Karpas-422 (cell line): ENCODE measurements at regions not wholly inside any gene's neighbourhood (a gene's known extent, or its start where the extent isn't known, plus 50 kb on each side); places are given as distances from the start of the nearest gene placed in this dataset.

ENCODE experiments used
- DNase-seq: peaks from one replicate; pipeline ENCODE4 v3.0.0-alpha.2; 2015
- H2AFZ ChIP-seq: fragments of 200-600 bp; sonication (generic); 2 replicates; pipeline ENCODE4 v1.6.1; 2014; ENCODE audit warnings: antibody characterized with exemption, low read length, mixed read lengths
- H3K27ac ChIP-seq: fragments of 200-600 bp; sonication (generic); 2 replicates; pipeline ENCODE4 v1.5.1; 2014; ENCODE audit warnings: mild to moderate bottlenecking, low read length, moderate library complexity
- H3K27me3 ChIP-seq: fragments of 200-600 bp; sonication (generic); 2 replicates; pipeline ENCODE4 v1.6.1; 2014; ENCODE audit warnings: low read length, mixed read lengths
- H3K36me3 ChIP-seq: fragments of 200-600 bp; sonication (generic); 2 replicates; pipeline ENCODE4 v1.6.1; 2014; ENCODE audit warnings: low read length, mixed read lengths; ENCODE audit not compliant: insufficient read depth
- H3K4me1 ChIP-seq: fragments of 200-600 bp; sonication (generic); 2 replicates; pipeline ENCODE4 v1.6.1; 2014; ENCODE audit warnings: mild to moderate bottlenecking, low read length, mixed read lengths
- H3K4me2 ChIP-seq: fragments of 200-600 bp; sonication (generic); 2 replicates; pipeline ENCODE4 v1.6.1; 2014; ENCODE audit warnings: low read length, low read depth, mild to moderate bottlenecking; ENCODE audit not compliant: poor library complexity, severe bottlenecking
- H3K4me3 ChIP-seq: fragments of 200-600 bp; sonication (generic); 2 replicates; pipeline ENCODE4 v1.5.1; 2014; ENCODE audit warnings: mild to moderate bottlenecking, antibody characterized with exemption, low read length, mixed read lengths
- H3K79me2 ChIP-seq: fragments of 200-600 bp; sonication (generic); 2 replicates; pipeline ENCODE4 v1.6.1; 2014; ENCODE audit warnings: mild to moderate bottlenecking, low read length, mixed read lengths
- H3K9ac ChIP-seq: fragments of 200-600 bp; sonication (generic); 2 replicates; pipeline ENCODE4 v1.6.0; 2014; ENCODE audit warnings: low read length
- H3K9me2 ChIP-seq: fragments of 200-600 bp; sonication (generic), shearing (Covaris generic); replicated peaks from 2 replicates; pipeline ENCODE4 v1.6.0; 2014; ENCODE audit warnings: mild to moderate bottlenecking, low read length, moderate library complexity; ENCODE audit not compliant: insufficient read depth
- H3K9me3 ChIP-seq: fragments of 300-700, 200-600 bp; sonication (generic); 2 replicates; pipeline ENCODE4 v1.6.1; 2014; ENCODE audit warnings: low read length, mixed read lengths
- H4K20me1 ChIP-seq: fragments of 200-600 bp; sonication (generic); 2 replicates; pipeline ENCODE4 v1.6.1; 2014; ENCODE audit warnings: mild to moderate bottlenecking, antibody characterized with exemption, low read length, low read depth; ENCODE audit not compliant: insufficient read depth

- H3K4me1 ChIP-seq = no peaks in the 10 kb centered on the region
- no peaks in the 10 kb centered on the region for H3K36me3 ChIP-seq
- H3K27me3 ChIP-seq = no peaks in the 10 kb centered on the region
- H3K9ac ChIP-seq = no peak overlapping the region
- no peaks in the 10 kb centered on the region for H3K79me2 ChIP-seq
- no peaks in the 10 kb centered on the region for H3K9me3 ChIP-seq
- no peak overlapping the region for H3K4me2 ChIP-seq
- no peaks in the 10 kb centered on the region for H3K9me2 ChIP-seq
- H3K4me3 ChIP-seq = no peak overlapping the region
- no peak overlapping the region for H3K27ac ChIP-seq
- H2AFZ ChIP-seq = no peak overlapping the region
- no peak for DNase-seq
- H4K20me1 ChIP-seq = no peaks in the 10 kb centered on the region
These were observed 68.6 kb upstream of the FOXA2 start for GRCh38 chr20:22652681-22653588.

DNA sequence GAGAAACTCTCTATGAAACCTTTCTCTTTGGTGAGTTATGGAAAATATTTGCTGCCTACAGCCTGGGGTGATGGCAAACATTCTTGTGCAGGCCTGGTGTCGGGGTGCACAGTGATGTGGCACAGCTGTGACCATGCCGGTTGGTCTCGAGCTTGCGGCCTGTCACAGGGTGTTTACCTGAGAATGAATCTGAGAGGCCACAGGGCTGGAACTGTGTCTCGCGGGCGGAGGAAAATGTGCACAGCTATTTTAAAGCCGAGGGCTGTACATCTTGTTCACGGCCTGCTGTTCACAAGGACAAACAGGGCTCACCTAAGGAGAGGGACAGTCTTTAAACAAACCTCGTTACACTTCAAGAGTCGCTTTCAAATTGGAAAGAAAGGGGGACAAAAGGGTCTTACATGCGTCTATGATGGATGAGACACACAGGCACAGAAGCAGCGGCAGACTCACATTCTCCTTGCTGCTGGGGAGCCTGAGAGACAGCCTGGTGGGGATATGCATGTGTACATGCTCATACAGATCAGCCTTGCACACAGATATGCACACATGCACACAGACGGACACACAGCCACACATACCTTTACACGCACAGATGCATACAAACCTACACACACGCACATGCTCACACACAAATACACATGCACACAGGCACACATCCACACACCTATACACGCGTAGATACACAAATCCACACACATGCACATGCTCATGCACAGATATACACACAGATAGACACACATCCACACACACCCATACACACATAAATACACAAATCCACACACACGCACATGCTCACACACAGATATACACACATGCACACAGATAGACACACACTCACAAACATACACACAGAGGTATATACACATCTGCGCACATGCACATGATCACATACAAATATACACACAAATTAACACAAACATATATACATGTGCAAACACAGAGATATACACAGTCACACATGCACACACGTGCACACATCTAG lies 69.6 kb upstream of the FOXA2 start:
- H3K4me1 ChIP-seq = no peaks in the 10 kb centered on the region
- no peaks in the 10 kb centered on the region for H3K9me2 ChIP-seq
- no peak overlapping the region for H3K9ac ChIP-seq
- no peaks in the 10 kb centered on the region for H3K9me3 ChIP-seq
- H3K27me3 ChIP-seq = no peaks in the 10 kb centered on the region
- no peak overlapping the region for H3K4me3 ChIP-seq
- H3K27ac ChIP-seq = no peak overlapping the region
- no peak overlapping the region for H2AFZ ChIP-seq
- no peaks in the 10 kb centered on the region for H3K79me2 ChIP-seq
- H3K4me2 ChIP-seq = no peak overlapping the region
- no peaks in the 10 kb centered on the region for H3K36me3 ChIP-seq
- no peaks in the 10 kb centered on the region for H4K20me1 ChIP-seq
- no peak for DNase-seq

- no peak overlapping the region for H3K27ac ChIP-seq
- H3K79me2 ChIP-seq = no peaks in the 10 kb centered on the region
- no peak overlapping the region for H3K4me2 ChIP-seq
- no peaks in the 10 kb centered on the region for H3K9me3 ChIP-seq
- H3K27me3 ChIP-seq = no peaks in the 10 kb centered on the region
- no peaks in the 10 kb centered on the region; the same call in 1 of the 2 replicates for H3K4me1 ChIP-seq
- no peak overlapping the region for H2AFZ ChIP-seq
- H3K9ac ChIP-seq = no peak overlapping the region
- H3K9me2 ChIP-seq = no peaks in the 10 kb centered on the region
- H3K36me3 ChIP-seq = no peaks in the 10 kb centered on the region
- H4K20me1 ChIP-seq = no peaks in the 10 kb centered on the region
- DNase-seq = no peak
- no peak overlapping the region for H3K4me3 ChIP-seq
These were observed 79.2 kb upstream of the FOXA2 start for GRCh38 chr20:22663528-22664025.

GRCh38 chr20:22667198-22667597 lies 82.8 kb upstream of the FOXA2 start:
- Histone ChIP-seq H3K4me1 (no peaks in the 10 kb centered on the region; the same call in 1 of the 2 replicates), H3K4me3 (no peak overlapping the region), H3K9me3 (no peaks in the 10 kb centered on the region), H3K27me3 (peaks cover 3% of the 10 kb centered on the region; the same call in 1 of the 2 replicates), H3K79me2 (no peaks in the 10 kb centered on the region), H3K36me3 (no peaks in the 10 kb centered on the region), H2AFZ (no peak overlapping the region), H3K27ac (no peak overlapping the region), H4K20me1 (no peaks in the 10 kb centered on the region), H3K9me2 (no peaks in the 10 kb centered on the region), H3K9ac (no peak overlapping the region), H3K4me2 (no peak overlapping the region)
- no peak for DNase-seq

DNA sequence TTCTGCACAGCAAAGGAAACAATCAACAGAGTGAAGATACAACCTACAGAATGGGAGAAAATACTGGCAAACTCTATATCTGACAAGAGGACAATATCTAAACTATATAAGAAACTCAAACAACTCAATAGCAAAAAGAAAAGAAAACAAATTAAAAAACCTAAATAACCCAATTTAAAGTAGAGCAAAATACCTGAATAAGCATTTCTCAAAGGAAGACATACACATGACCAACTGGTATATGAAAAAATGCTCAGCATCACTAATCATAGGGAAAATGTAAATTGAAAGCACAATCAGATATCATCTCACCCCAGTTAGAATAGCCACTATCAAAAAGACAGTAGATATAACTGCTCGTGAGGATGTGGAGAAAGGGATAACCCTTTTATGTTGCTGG lies 87.8 kb upstream of the FOXA2 start:
- Histone ChIP-seq H3K9me2 (no peaks in the 10 kb centered on the region), H2AFZ (no peak overlapping the region), H3K4me2 (no peak overlapping the region), H3K9ac (no peak overlapping the region), H4K20me1 (no peaks in the 10 kb centered on the region), H3K4me1 (no peaks in the 10 kb centered on the region; the same call in 1 of the 2 replicates), H3K27me3 (peaks cover 3% of the 10 kb centered on the region; the same call in 1 of the 2 replicates), H3K4me3 (no peak overlapping the region), H3K9me3 (no peaks in the 10 kb centered on the region), H3K27ac (no peak overlapping the region), H3K79me2 (no peaks in the 10 kb centered on the region), H3K36me3 (no peaks in the 10 kb centered on the region)
- DNase-seq = no peak

- Histone ChIP-seq H3K4me3 (no peak overlapping the region), H3K27ac (no peak overlapping the region), H3K4me2 (no peak overlapping the region), H3K9me2 (no peaks in the 10 kb centered on the region), H3K9ac (no peak overlapping the region), H2AFZ (no peak overlapping the region; the same call in 1 of the 2 replicates), H3K9me3 (no peaks in the 10 kb centered on the region), H3K79me2 (no peaks in the 10 kb centered on the region), H3K36me3 (no peaks in the 10 kb centered on the region), H4K20me1 (no peaks in the 10 kb centered on the region), H3K4me1 (no peaks in the 10 kb centered on the region; the same call in 1 of the 2 replicates), H3K27me3 (peaks cover 3% of the 10 kb centered on the region; the same call in 1 of the 2 replicates)
- DNase-seq = no peak
These were observed 89.1 kb upstream of the FOXA2 start for GRCh38 chr20:22673467-22673866.

DNA sequence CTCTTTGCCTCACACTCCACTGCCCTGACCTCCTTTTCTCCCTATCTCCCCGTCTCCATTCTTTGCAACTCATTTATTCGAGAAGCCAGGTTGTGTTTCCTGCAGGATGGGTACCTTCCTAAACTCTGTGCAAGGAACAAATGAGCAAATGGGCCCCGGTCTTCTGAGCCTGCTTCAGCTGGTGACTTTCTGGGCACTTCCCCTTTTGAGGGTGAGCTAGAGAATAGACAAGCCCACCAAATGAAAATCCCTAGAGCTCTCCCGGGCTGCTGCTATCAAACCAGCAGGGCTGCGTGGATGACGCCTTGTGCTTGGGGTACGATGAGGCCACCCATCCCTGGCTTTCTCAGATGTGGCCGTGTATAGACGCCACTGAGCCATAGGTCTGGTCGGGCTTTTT lies 91.0 kb upstream of the FOXA2 start:
- H3K9ac ChIP-seq = no peak overlapping the region
- H3K9me2 ChIP-seq = no peaks in the 10 kb centered on the region
- no peaks in the 10 kb centered on the region for H3K27me3 ChIP-seq
- H4K20me1 ChIP-seq = no peaks in the 10 kb centered on the region
- no peak overlapping the region for H2AFZ ChIP-seq
- no peak for DNase-seq
- no peaks in the 10 kb centered on the region for H3K4me1 ChIP-seq
- 0 out of 2 replicates have a peak, but pooled peaks cover 2% of the 10 kb centered on the region for H3K9me3 ChIP-seq
- H3K36me3 ChIP-seq = no peaks in the 10 kb centered on the region
- no peak overlapping the region for H3K27ac ChIP-seq
- H3K79me2 ChIP-seq = no peaks in the 10 kb centered on the region
- no peak overlapping the region for H3K4me2 ChIP-seq
- H3K4me3 ChIP-seq = no peak overlapping the region

DNA sequence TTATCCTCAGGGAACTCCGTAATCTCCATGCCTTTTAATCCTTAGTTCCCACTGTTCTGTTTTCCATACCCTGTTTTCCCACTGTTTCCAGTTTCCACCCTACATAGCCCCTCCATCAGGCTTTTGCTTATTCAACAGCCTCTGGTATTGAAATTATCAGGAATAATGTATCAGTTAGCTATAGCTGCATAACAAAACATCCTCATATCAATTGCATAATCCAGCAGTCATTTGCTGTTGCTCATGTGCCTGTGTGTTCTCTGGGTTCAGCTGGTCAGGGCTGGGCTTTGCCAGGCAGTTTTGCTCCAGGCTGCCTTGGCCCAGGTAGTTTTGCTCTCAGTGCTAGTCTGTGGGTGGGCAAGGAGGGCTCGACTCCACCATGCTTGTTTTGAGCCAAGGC lies 94.3 kb upstream of the FOXA2 start:
- H3K4me3 ChIP-seq = no peak overlapping the region
- H3K79me2 ChIP-seq = no peaks in the 10 kb centered on the region
- no peak for DNase-seq
- no peak overlapping the region for H2AFZ ChIP-seq
- H3K9me3 ChIP-seq = 0 out of 2 replicates have a peak, but pooled peaks cover 2% of the 10 kb centered on the region
- no peaks in the 10 kb centered on the region for H4K20me1 ChIP-seq
- H3K9ac ChIP-seq = no peak overlapping the region
- H3K27ac ChIP-seq = no peak overlapping the region
- H3K27me3 ChIP-seq = no peaks in the 10 kb centered on the region
- H3K4me2 ChIP-seq = no peak overlapping the region
- H3K36me3 ChIP-seq = no peaks in the 10 kb centered on the region
- no peaks in the 10 kb centered on the region for H3K4me1 ChIP-seq
- no peaks in the 10 kb centered on the region for H3K9me2 ChIP-seq
